Tongue (tissue), 1 donor: ENCODE measurements at regions not wholly inside any gene's neighbourhood (a gene's known extent, or its start where the extent isn't known, plus 50 kb on each side); places are given as distances from the start of the nearest gene placed in this dataset.

Experiments used
- DNase-seq: peaks from one replicate; pipeline ENCODE4 v3.0.0-alpha.2; 2015

DNA sequence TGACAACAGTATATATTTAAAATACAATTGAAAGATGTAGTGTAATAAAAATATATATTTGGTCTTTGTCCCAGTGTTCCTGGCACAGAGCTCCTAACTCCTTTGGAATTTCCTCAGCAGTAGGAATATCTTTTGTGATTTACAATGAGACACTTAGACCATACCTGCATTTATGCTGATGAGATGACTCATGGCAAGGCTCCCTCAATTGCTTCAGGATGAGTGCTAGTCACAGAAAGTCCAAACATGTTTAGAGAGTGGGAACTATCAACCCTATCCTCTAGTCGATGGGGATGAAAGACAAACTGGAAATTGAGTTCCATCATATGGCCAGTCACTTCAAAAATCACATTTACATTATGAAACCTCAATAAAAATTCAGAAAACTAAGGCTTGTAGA is 588.3 kb upstream of the LMCD1 start:
- DNase-seq = no peak

DNA sequence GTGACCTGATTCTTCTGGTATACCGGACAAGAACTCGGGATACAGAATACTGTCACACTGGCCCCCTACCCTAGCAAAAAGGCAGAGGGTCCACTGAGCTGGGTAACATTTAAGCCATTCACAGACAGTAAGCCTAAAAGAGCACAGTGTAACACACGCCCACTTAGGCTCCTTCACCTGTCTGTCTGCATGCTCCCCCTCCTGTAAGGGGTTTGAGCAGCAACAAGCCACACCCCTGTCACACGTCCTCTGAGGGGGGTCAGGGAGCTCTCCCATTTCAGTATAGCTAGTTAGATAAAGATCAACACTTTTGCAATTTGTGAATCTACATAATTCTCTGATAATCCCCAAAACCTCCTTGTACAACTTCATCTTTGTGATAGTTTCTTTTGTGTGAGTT is 586.3 kb upstream of the LMCD1 start:
- DNase-seq = no peak

DNA sequence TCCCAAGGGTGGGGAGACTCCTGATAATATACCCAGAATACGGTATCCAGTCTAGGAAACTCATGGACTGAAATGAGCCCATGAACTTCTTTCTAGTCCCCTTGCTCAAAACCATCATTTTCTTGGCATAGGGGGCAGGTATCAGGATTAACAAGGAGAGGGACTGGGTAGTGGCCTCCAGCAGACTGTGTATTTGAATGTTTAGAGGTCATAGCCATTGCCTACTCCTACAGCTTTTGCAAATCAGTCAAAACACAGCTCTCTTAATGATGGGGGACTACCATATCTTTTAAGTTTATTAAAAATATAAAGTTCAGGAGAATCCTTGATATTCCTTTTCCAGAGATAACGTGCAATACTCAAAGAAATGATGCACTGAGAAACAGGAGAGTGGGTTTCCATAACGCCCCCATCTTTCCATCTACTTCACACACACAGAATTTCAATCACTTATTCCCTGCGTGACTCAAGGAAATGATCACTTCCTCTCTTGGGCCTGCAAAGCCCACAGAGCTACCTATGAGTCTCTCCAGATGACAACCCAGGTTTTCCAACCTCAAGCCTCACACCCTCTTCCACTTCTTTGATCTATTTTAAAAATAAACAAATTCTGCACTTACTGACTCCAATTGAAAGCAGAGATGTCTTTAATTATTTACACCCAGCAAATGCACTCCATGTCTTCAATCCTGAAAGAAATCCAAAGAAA is 584.0 kb upstream of the LMCD1 start:
- DNase-seq = no peak

DNA sequence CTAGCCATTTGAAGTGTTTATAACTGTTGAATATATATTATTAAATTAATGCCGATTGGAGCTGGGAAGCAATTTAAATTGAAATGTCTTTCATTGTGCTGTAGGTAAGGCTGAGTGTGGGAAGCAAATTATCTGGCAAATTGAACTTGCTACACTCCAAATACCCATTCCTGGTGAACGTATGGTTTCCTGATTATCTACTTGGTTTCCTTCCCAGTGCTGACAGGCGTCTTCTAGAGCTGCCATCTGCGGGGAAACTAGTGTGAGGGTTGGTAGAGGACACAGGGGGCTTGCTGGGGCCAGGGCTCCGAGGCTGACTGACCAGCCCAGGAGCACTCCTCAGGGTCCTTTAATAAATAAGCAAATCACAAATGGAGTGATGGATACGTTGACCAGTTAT is 581.4 kb upstream of the LMCD1 start:
- no peak for DNase-seq

DNA sequence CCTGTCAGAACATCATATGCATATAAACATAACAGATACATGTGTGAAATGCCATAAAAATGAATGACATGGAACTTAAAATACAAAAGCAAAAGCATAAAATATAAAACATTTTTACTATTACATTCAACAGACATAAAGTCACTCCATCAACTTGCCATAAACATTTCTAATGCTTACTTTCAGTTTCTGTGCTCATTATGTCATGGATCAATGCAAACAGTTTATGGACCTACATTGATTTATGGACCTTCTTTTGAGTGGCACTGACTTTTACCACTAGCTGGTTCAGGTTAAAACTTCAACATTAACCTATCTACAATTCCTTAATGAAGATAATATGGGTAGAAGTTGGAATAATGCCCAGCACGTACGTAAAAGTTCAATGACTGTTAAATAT is 577.4 kb upstream of the LMCD1 start:
- no peak for DNase-seq

DNA sequence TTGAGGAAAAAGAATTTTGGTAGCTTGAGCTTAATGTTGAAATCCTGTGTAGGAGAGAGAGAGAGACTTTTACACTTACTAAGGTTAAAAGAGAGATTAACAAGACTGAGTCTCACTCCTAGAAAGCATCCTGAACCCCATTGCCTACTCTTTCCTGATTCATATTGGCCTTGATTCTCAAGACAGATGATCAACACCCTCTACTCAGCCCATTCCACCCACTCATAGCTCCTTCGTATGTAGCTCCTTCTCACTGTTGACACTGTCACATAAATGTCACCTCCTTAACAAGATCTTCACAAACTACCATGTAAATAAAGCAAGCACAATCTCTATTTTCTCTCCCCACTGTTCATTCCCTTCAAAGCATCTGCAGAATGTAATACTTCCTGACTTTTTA is 574.6 kb upstream of the LMCD1 start:
- DNase-seq = no peak

DNA sequence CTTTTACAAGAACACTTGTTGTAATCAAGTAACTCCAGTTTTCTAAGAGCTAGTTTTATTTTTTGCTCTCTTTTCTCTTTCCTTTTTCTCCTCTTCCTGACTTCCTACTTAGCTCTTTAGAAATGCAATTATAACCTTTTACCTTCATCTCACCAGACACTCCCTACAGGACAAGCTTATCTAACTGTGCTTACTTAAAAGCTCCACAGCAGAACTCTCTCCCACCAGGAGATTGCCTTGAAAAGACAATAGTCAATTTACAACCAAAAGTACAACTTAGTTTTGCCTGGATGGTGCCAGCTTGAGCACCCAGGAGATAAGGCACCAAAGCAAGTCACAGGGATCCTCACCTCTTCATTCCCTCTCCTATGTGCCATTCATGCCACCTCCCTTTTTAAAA is 573.8 kb upstream of the LMCD1 start:
- DNase-seq = no peak

DNA sequence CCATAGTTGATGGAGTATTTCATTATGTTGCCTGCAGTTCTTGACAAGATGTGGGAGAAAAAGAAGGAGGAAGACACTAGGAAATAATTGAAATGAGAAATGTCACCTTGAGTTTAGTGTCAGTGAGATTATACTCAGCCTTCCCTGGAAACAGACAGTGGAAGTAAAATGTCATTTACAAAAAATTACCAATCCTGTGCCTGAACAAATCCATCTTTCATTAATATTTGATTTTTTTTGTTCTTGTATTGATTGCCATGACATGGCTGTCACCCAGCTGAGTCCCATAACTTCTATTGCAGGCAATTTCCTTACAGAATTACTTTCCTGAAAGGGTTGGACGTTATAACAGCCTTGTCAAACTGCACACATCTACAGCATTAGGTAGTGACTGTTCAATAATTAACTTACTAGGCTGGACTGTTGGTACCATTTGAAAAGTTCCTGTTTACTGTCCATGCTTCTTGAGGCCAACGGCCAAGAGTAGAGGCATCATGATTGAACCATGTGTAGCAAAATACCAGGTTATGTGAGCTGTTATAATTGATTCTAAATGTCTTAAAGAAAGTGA is 572.2 kb upstream of the LMCD1 start:
- no peak for DNase-seq

DNA sequence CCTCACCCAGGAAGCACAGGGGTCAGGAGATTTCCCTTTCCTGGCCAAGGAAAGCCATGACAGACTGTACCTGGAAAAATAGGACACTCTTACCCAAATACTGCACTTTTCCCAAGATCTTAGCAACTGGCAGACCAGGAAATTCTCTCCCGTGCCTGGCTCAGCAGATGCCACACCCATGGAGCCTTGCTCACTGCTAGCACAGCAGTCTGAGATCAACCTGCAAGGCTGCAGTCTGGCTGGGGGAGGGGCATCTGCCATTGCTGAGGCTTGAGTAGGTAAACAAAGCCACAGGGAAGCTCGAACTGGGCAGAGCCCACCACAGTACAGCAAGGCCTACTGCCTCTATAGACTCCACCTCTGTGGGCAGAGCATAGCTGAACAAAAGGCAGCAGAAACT is 567.3 kb upstream of the LMCD1 start:
- no peak for DNase-seq

DNA sequence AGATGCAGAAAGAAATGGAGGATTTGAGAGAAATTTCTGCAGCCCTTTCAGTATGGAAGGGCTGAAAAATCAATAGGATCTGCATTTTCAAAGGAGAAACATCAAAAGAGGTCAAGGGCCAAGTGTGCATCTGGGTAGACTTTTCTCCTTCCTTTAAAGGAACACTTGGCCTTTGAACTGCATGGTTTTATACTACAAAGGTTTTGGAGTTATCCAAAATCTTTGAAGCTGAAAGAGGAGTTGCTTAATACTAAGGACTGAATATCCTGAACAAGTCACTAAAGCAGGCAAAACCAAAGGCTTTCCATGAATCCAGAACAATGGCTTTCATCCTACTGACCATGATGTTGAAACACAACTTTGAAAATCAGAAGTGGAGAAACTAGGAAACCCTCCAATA is 553.7 kb upstream of the LMCD1 start:
- no peak for DNase-seq

DNA sequence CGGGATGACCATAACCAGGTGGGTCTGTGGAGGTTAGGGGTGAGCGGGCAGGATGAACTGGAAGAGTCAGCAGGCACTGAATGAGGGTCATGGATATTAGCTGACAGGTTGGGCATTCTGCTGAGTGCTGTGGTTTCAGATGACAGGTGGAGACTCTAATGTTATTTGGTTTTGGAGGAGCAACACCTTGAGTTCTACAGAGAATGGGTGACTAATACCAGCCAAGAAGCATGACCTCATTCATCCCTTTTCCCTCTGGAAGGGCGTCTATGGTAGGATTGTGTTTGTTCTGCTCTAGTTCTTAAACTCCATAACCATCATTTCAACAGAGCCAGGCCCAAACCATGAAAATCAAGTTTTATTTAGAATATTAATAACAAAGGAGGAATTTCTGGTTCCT is 550.7 kb upstream of the LMCD1 start:
- no peak for DNase-seq

DNA sequence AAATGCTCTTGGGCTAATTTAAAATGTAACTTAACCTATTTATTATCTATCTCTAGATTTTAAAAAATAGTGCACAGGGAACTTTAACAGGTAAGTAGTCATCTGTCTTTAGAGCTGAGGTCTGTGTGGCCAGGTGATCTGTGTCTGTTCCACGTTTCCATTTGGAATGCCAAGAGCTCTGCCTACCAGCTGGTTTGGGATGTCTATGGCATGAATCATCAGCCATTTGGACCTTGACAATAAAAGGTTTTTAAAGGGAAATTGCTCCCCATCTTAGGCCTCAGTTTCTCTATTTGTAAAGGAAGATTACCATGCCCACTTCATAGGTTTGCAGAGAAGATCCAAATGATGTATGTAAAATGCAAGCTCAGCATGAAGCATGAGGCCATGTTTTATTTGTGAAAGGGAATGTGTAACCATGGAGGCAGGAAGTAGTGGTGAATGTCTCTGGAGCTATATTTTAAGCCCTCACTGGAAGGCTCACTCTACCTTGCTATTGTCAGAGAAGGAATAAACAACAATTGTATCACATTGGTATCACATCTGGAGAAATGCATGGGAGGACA is 548.1 kb upstream of the LMCD1 start:
- no peak for DNase-seq

DNA sequence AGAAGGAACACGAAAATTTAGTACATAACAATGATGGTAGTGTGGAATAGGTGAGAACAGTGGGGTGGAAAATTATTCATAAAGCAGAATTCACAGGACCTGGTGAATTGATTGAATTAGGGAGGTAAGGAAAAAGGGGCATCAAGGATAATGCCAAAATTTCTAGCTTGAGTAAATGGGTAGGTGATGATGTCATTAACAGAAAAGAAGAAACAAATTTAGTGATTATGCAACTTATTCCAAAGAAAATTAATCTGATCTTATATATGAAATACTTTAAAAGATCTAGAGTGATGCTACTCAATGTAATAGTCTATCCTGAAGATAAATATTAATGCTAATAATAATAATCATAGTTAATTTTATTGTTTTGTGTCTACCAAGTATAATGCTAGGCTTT is 544.6 kb upstream of the LMCD1 start:
- DNase-seq = no peak

DNA sequence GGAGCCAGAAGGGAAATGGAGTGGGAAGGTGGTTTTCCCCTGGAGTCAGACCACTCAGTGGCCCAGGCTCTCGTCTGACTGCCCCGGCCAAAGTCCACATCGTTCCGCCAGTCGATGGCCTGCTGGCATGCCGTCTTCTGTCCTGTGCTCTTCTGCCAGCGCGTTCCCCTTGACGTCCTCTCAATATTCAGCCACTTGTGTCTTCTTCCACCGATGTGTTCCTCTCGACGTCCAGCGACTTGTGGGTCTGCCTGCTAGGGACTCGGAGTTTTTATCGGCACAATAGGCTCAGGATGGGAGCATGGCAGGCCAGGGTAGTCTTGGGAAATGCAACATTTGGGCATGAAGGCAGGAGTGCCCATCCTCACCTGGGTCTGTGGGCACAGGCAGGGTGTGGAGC is 542.5 kb upstream of the LMCD1 start:
- no peak for DNase-seq

DNA sequence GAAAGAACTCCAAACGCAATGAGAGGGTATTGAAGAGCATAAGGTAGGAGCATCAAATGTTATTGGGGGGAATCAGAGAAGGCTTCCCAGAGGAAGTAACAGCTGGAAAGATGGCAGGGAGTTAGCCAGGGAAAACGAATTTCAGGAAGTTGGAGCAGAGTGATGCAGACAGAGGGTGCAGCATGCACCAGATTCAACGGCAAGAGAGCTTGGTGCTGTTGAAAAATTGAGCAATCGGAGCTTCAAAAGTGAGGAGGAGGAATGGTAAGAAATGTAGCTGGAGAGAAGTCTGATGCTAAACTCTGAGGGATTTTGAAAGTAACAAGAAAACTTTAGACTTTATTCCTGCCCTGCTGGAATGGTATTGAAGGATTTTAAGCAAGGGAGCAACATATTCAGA is 541.0 kb upstream of the LMCD1 start:
- no peak for DNase-seq

DNA sequence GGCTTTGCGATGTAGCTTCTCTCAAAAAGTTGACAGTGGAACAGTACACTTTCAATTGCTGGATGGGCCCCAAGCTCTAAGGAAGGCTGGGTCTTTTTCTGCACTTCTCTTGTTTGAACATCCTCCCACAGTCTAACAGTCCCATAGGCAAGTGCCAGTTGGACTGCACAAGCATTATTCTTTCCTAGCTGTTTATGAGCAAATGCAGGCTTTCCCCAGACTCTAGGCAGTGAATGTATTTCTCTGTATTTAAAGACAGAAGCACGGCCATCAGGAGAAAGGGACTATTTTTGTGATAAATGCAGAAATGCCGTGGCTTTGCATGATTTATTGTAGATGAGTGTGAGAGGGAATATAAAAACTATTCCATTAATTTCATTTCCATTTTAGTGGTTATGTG is 539.3 kb upstream of the LMCD1 start:
- peak; percentile 56 for DNase-seq

DNA sequence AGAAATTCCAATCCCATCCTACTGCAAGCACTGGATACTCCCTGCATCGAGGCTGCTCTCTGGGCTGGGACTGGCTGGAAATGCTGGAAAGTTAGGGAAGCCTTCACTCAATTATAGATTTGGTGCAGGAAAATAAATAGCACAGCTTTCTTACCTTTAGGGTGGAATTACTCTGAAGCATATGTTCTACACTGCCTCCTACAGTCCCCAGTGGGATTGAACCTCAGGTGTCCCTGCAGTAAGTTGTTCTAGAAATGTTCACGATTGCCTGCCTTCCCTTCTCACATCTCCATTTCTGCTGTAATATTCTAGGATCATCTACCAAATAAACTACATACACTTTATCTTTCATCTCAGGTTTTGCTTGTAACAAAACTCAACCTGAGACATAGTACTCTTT is 536.7 kb upstream of the LMCD1 start:
- no peak for DNase-seq

DNA sequence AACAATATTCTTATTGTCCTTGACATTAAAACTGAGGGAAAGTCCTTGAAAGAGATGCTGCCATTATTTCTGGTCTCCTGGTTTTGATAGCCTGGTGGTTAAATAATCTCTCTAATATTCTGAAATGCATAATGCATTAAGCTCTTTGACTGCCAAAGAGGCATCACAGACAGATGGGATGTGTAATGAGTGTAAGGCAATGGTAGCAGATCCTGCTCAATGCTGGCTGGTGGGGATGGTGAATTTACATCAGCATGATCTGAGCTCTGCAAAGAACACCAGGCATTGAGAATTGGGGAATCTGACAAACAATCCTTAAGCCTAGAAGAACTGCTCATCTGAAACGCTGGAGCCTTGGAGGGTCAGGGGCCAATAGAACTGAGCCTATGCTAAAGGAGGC is 528.6 kb upstream of the LMCD1 start:
- no peak for DNase-seq

DNA sequence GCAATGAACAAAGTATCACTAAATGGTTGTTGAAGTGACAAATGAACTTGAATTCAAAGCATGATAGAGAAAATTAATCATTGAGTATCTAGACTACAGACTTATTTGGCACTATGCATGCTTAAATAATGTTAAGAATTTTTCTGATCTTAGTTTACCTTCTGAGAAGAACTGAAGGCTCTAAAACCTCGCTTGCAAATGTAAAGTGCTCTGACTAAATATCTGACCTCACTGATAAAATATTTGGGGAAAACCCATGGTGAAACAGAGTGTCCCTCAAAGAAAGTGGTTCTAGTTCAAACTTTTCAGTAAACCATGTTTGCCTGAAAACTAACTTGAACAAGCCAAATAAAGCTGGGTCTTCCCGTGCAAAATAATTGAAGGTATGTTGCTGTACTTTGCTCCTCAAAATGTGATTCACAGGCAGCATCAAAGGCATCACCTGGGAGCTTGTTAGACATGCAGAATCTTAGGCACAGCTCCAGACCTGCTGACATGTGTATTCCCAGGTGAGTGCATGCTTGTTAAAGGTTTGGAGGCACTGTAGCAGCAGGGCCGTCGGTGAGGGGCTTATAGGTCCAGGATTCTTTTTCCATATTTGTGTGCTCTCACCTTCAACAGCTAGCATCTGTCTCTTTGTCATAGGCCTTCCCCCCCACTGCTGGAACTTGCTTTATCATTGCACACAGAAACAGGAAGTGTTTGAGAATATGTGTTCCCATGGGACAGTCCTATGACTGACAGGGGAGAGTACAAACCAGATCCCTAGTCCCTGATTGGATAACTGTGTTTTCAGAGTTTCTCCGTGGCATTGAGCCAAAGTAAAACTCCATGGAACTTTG is 524.2 kb upstream of the LMCD1 start:
- DNase-seq = peak; percentile 42

DNA sequence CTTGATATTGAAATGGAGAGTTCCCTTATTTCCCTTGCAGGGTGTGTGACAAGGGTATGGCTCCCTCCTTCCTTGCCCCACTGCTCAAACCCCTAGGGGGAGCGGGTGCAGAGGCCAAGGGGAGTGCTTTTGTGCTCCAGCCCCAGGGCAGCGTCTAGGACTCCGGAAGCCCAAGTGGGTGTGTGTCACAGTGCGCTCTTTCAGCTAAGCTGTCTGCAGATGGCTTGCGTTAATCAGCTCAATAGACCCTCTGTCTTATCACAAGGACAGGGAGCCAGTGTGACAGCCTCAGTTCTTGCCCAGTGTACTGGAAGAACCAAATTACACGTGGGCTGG is 523.6 kb upstream of the LMCD1 start:
- DNase-seq = no peak

DNA sequence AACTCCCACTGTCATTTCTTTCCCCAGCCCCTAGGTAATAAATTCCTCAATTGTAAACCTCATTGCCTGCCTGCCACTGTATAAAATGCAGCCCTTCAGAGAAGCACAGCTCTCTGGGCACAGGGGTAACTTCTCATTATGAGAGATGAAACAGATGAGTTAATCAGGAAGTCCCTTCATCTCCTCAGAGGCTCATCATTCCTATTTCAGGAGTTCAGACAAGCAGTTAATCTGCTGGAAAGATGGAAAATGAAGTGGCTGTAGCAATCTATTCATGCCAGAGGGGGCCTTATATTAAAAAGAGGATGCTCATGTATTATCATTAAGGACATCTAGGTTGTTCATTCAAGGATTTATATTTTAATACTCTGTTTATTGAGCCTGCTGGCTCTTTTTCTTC is 519.5 kb upstream of the LMCD1 start:
- DNase-seq = no peak

DNA sequence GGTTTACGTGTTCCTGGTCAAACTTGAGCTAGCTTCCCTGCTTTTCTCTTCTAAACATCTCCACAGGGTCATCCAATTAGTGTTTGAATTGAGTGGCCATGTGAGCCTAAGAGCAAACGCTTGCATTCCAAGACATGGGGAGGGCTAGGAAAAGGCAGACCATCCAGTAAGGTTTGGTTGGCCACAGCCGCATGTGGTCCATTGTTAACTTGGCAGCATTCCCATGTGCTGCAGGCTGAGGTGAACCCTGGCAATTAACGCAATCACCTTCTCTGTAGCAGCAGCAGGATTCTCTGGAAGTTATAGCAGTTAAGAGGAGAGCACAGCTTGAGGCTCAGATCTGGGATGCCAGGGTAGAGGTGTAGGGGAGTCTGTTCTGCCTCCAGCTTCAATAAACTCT is 502.2 kb upstream of the LMCD1 start:
- no peak for DNase-seq

DNA sequence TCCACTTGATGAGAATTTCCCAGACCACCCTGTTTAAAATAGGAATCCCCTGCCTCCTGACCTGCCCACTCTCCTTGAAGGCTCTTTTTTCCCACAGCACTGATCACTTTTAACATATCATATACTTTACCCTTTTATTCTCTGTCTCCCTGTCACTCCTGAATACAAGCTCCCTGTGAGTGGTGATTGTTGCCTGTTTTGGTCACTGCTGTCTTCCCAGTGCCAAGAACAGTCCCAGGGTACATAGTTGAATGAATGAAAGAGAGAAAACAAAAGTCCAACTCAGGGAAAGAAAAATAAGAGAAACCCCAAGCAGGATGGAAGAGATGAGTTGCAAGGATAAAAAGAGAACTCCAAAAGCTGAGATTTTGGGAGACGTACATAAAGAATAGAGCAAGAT is 500.3 kb upstream of the LMCD1 start:
- DNase-seq = no peak

DNA sequence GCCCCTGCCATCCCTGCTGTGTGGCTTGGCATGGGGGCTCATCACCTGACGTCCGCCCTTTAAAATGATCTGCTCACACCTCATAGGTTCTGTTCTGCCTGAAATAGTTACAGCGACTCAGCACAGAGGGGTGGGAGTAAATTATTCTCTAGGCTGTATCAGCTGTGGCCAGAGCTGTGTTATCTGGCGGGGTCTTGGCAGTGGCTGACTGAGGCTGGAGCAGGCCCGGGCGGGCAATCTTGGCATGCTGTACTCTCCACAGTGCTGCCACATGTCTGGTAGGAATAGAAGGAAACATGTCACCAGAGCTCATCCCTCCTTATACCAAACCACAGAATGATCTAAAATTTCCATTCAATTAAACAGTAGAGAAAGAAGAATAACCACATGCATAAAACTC is 499.9 kb upstream of the LMCD1 start:
- DNase-seq = no peak
